Stimulated activated CD4-positive, alpha-beta T cell treated with anti-CD3 and anti-CD28 coated beads, Interleukin-1b, Interleukin-23, amount 100 ng/mL, for 4 hours (primary cell): ENCODE measurements at regions not wholly inside any gene's neighbourhood (a gene's known extent, or its start where the extent isn't known, plus 50 kb on each side); places are given as distances from the start of the nearest gene placed in this dataset.
A peak's percentile ranks its signal among the peaks of the same experiment; 100 is the strongest.
"Not testable (repeated sequence)": the region's sequence is repeated elsewhere in the genome, so short reads cannot be mapped to it uniquely, and the experiment has no call there.

Source experiments
- DNase-seq, 2 donors: peaks; one replicate each; pipeline ENCODE4 v3.0.0-alpha.2; 2020; ENCODE audit warnings: low read depth in 2 of 2

DNA sequence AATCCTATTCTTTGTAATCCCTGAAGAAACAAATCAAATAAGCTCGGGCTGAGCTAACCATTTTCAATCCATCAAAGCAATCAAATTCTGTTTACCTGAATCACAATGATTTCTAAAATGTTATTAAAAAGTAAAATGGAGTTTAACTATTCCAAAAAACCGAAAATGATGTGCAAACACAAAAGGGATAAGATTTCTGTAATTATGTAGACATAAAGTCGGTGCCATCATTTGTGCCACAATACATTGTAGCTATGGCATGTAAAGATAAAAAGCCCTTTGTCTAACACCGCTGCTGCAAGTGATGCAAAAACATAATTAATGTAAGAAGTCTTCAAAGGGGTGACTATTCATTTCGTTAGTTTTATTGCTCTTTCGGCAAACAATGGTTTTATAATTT, 125.1 kb upstream of the FAM204A start:
- DNase-seq, result no peak

GRCh38 chr10:118465300-118465874, 123.3 kb upstream of the FAM204A start:
- no peak for DNase-seq

DNA sequence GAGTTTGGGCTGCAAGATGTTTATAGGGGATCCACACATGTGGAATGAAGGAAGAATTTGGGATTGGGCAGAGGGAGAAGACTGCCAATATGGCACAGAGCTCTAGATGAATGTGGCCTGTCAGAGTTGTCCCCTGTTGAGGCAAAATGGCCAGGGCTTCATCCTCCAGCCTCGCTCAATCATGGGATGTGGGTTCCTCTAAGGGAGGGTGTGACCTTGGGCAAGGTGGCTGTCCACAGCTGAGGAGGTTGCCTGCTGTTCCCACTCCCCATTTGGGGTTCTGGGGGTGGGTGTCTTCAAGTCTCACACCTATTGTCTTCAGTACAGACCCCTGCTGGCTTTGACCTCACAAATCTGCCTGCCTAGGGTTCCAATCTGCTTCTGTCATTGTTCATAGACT, 121.6 kb upstream of the FAM204A start:
- no peak for DNase-seq

- DNase-seq, result no peak
Measured at GRCh38 chr10:118462401-118462800, 120.3 kb upstream of the FAM204A start.

- DNase-seq, result peak; percentile 28 to 30
Measured at GRCh38 chr10:118459642-118460193, 117.6 kb upstream of the FAM204A start.

DNA sequence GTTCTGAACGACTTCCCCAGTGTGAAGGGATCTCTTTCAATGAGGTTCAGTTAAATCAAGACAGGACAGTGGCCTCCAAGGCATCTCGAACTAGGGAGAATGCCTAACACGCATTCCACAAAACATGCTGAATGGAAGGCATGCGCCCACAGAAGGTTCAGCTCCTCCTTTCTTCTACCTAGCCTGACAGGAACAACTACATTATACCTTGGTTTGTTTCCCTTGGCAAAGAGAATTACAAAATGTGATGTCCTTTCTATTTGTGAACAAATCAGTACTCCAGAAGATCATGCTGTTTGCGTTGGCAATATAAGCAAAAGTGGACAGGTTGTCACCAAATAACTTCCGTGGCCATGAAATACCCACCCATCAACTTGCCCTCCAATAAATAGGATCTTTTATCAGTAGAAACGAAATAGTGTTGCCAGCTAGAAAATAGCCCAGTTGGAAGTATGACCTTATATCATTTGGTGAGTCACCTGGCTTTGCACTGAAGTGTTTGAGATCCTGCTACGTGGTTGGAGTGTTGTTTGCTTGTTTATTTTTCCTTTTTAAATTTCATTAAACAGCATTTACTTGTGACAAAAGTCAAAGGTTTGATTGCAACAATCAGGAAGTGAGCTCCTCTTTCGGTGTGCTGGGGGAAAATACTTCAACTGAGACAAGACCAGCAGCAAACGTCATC, 117.0 kb upstream of the FAM204A start:
- DNase-seq, result no peak

GRCh38 chr10:118457824-118458428, 115.8 kb upstream of the FAM204A start:
- no peak for DNase-seq

DNA sequence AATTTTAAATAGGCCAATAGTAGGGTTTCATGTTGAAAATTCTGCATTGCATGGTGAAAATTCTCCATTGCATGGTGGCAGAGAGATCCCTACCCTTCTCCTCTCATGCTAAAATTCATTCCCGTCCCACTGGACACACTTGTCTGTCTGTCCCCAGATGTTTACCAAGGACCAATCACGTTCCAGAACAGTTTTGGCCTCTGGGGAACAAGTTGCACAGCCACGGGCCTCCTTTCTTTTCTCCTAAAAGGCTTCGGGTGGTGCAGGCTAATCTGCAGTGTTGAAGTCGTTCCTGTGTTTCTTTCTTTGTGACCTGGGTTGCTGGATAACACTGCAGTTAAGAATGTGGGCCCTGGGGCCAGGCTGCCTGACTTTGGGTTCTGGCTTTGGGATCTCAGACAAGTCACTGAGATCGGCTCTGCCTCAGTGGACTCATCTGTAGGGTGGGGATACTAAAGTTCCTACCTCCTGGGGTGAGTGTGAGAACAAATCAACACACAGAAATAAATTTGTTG, 113.1 kb upstream of the FAM204A start:
- no peak for DNase-seq

DNA sequence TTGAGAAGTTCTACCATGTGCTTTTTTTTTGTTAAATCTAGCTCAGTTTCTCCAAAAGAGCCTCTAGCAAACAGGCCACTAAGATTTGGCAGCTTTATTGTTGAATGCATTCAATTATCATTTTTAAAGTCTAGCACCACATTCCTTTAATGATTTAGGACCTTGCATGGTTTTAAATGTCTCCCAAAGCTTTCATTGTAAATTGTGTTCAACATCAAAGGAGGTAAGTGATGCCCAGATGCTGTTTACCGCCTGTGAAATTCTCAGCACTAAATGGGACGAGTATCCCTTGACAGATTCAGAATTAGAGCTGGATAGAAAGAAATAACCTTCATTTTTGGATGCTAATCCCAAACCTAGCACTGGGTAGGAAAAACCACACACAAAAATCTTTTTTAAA, 112.1 kb upstream of the FAM204A start:
- no peak for DNase-seq

DNA sequence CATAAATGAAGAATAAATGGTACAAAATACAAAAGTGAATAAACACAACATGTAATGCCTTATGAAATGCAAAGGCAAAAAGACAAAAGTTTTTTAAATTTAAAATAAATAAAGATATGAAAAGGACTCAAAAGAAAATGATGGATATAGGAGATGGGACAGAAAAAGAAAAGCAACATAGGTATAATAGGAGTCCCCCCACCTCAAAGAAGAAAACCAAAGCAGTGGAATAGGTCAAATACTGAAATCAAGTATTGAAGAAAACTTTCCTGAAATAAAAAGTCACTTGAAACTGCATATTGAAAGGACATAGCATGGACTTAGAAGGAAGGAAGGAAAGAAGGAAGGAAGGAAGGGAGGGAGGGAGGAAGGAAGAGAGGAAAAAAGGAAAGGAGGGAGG, 110.0 kb upstream of the FAM204A start:
- no peak for DNase-seq

- DNase-seq, result no peak
Measured at GRCh38 chr10:118449521-118449920, 107.4 kb upstream of the FAM204A start.

GRCh38 chr10:118448744-118449143, 106.6 kb upstream of the FAM204A start:
- no peak for DNase-seq

GRCh38 chr10:118447478-118448270, 105.5 kb upstream of the FAM204A start:
- DNase-seq, result no peak

DNA sequence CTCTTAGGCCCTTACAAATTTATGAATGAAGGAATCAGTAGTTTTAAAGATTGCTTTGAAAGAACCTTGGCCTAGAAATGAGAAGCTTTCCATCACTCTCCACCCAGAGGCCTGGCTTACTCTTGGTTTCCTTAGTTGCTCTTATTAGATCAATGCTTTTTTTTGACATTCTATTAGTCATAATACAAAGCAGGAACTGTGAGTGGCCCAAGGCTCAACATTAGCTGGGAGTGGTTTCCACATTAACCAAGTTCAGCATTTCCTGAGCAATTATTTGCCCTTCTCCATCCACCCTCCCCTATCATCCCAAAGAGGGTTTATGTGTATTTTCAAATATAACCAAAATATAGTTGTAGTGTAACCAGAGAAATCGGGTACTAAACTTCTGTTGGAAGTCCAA, 103.4 kb upstream of the FAM204A start:
- no peak for DNase-seq

DNA sequence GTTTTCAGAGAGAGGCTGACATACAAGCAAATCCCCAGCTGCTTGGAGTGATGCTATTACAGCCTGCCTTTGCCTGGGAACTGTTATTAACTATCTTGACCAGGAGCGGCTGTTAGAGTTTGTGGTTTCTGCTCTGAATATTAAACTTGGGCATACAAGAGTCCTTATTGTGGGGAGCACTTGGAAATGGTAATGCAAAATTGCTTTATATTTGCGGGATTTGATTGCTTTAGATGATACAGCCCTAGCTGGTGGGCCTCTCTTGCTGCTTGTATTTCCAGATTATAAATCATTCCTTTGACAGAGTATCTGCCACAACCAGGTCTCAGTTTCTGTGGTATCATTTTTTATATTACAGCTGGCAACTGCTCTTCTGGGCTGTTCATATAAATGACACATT, 101.9 kb upstream of the FAM204A start:
- no peak for DNase-seq

DNA sequence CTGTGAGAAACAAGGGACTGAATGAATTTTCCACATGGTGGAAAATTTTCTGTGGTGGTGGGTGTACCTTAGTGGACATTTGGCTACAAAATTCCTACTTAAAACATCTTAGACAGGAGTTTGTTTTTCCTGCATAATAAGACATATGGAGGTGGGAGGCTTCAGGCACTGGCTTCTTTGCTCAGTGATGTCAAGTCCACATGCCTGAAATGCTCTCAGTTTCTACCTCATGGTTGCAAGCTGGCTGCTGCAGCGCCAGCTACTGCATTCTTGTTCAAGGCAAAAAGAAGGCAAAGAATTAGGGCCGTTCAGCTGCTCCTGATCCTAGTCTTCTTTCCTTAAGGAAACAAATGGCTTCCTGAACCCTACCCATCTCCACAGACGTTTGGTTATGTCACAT, 99.9 kb upstream of the FAM204A start:
- no peak for DNase-seq

GRCh38 chr10:118439824-118440223, 97.7 kb upstream of the FAM204A start:
- no peak for DNase-seq

GRCh38 chr10:118436742-118437141, 94.6 kb upstream of the FAM204A start:
- no peak for DNase-seq

GRCh38 chr10:118430190-118430589, 88.1 kb upstream of the FAM204A start:
- no peak for DNase-seq

DNA sequence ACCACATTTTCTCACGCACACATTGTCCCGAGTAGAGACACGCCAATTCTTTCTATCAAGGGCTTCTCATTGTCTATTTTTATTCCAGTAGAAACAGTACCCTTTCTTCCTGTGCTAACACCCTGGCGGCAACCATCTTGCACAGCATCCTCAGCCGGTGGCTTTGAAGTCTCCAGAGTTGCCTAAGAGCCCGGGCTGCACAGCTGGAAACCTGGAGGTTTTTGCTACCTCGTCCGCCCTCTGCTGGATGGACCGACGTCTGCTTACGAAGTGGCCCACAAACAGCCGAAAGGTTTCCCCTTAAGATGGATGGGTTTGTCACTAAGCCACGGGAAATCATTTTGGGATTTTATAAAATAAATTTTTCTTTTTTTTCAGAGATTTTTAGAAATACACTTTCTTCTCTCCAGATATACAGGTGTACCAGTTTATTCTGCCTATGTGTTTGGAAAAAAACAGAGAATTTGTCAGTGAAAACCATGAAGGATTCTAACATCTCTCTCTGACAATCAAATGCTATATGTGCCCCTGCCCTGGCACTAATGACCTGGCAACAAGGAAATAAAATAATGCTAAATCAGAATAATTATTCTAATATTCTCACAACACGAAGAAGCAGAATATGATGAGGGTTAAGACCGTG, 81.8 kb upstream of the FAM204A start:
- DNase-seq, result peak; percentile 8 to 51

DNA sequence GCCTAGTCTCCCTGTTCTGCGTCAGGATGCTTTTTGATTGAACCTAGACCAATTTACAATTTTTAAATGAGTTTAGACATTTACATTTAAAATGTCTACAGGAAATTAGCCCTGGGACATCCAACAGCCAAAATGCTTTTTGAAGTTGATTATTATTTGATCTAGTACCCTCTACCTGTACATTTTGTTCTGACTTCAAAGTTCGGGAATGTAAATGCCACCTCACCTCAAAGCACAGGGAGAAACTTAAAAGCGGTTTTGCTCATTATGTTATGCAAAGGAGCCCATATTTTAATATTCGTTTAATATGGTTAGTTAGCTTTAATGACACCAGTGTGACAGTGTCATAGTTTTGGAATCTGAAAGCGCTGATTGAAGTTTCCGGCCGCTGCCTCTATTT, 80.1 kb upstream of the FAM204A start:
- DNase-seq, result no peak

GRCh38 chr10:118420049-118420448, 77.9 kb upstream of the FAM204A start:
- not testable (repeated sequence) for DNase-seq
